SK-N-MC (cell line): ENCODE measurements at regions not wholly inside any gene's neighbourhood (a gene's known extent, or its start where the extent isn't known, plus 50 kb on each side); places are given as distances from the start of the nearest gene placed in this dataset.

Experiments
- EZH2 ChIP-seq: fragments of 200-600 bp; sonication (generic); IDR thresholded peaks from one replicate; pipeline ENCODE4 v1.6.1; 2017; ENCODE audit warnings: antibody characterized with exemption
- FOXP2 ChIP-seq: optimal IDR thresholded peaks from 2 replicates; pipeline ENCODE3; 2011; ENCODE audit warnings: mild to moderate bottlenecking, moderate library complexity; ENCODE audit not compliant: insufficient read depth; ENCODE audit errors: extremely low read length, control extremely low read depth

GRCh38 chr12:124413915-124414314, 119.0 kb downstream of the RFLNA start:
- TF ChIP-seq EZH2 (no peak), FOXP2 (no peak)
